GM10248 (cell line): ENCODE measurements at regions not wholly inside any gene's neighbourhood (a gene's known extent, or its start where the extent isn't known, plus 50 kb on each side); places are given as distances from the start of the nearest gene placed in this dataset.

Experiments
- CTCF ChIA-PET: fragments of 300-600 bp; sonication (Branson Sonifier 250); formaldehyde crosslinking; extraction: SDS; loops from one replicate; lab custom pipeline; 2021; ENCODE audit warnings: antibody characterized with exemption; lab: Yijun Ruan, JAX
- POLR2A ChIA-PET: fragments of 350-650 bp; sonication (Branson Sonifier 250); formaldehyde crosslinking; extraction: SDS; loops from one replicate; lab custom pipeline; 2020; ENCODE audit warnings: antibody characterized with exemption; lab: Yijun Ruan, JAX
- DNase-seq: peaks from one replicate; pipeline ENCODE4 v3.0.0; 2012; ENCODE audit errors: extremely low spot score
- TF ChIP-seq, protein P1 (sequence below): IDR thresholded peaks from 2 replicates; pipeline ENCODE4 v1.5.1; 2012; ENCODE audit warnings: mild to moderate bottlenecking, low read depth; ENCODE audit errors: extremely low read depth, missing control alignments, control extremely low read depth

DNA sequence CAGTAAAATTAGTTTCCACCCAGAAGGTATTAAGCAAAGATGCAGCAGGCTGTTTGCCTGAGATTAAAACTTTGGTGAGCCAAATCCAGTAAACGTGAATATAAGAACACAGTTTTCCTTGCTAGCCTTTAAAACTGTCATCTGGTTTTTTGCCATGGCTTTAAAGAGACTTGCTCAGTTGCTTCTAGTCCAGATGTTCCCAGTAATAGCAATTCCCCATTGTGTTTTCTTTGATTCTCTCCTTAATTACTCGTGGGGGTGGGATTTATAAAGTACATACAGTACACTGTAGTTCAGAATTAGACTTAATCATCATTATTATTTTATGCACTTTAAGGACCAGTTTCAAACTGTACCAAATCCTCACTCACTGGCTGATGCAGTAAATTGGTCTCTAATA lies 303.5 kb upstream of the ZNF804A start:
- TF ChIP-seq, protein P1, sequence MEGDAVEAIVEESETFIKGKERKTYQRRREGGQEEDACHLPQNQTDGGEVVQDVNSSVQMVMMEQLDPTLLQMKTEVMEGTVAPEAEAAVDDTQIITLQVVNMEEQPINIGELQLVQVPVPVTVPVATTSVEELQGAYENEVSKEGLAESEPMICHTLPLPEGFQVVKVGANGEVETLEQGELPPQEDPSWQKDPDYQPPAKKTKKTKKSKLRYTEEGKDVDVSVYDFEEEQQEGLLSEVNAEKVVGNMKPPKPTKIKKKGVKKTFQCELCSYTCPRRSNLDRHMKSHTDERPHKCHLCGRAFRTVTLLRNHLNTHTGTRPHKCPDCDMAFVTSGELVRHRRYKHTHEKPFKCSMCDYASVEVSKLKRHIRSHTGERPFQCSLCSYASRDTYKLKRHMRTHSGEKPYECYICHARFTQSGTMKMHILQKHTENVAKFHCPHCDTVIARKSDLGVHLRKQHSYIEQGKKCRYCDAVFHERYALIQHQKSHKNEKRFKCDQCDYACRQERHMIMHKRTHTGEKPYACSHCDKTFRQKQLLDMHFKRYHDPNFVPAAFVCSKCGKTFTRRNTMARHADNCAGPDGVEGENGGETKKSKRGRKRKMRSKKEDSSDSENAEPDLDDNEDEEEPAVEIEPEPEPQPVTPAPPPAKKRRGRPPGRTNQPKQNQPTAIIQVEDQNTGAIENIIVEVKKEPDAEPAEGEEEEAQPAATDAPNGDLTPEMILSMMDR: no peak
- ChIA-PET CTCF (no interaction called here), POLR2A (no interaction called here)
- no peak for DNase-seq

DNA sequence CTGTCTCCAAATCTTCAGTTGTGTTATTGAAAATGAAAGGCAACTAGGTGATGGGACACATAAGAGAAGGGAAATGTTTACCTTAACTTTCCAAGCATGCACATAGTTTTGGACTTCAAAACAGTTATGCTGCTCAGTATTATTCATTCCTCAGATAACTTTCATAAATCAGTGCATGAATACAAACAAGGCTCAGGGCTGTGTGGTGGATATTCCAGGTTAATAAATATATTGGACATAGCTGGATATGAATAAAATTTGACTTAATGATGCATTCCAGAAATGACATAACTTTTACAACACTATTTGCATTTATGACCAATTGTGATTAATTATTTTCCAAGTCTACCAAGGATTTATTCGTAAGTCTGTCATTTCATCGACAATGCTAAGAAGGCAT lies 301.2 kb upstream of the ZNF804A start:
- DNase-seq: no peak
- TF ChIP-seq, protein P1: no peak
- ChIA-PET POLR2A (no interaction called here), CTCF (interaction anchor here (1.8 kb wide), 1 partner anchor 10 kb away, joined by 4 read pairs; no protein-coding TSS in a partner anchor)

DNA sequence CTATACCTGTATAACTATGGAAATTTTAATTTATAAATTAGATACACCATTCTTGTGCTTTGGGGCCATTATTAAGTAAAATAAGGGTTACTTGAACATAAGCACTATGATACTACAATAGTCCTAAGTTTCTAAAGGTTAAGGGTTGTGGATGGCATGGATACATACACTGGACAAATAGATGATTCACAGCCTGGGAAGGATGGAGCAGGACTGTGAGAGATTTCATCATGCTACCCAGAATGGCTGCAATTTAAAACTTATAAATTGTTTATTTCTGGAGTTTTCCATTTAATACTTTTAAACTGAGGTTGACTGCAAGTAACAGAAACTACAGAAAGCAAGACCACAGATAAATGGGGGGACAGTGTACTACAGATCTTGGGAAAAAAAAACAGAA lies 295.8 kb upstream of the ZNF804A start:
- CTCF ChIA-PET: interaction anchor here (1.8 kb wide), 1 partner anchor 10 kb away, joined by 4 read pairs; no protein-coding TSS in a partner anchor
- DNase-seq: no peak
- POLR2A ChIA-PET: no interaction called here
- TF ChIP-seq, protein P1: no peak

DNA sequence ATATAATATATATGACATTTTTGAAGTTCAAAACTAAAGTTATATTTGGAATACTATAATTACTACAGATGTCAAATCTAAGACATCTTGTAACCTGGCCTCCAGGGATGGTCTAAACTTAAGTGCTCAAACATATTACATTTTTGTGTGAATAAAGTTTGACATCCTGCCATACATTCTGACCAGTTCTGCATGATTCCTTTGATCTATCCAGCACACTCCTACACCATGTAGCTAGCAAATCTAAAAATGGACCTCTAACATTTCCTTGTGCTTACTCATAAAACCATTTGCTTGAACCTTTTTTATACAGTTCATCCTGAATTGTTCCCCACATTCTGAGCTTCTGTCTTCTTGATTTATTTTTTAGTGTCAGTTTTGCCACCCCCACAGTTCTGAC lies 294.3 kb upstream of the ZNF804A start:
- TF ChIP-seq, protein P1: no peak
- ChIA-PET CTCF (no interaction called here), POLR2A (no interaction called here)
- DNase-seq: no peak

- DNase-seq: no peak
- CTCF ChIA-PET: interaction anchor here (0.9 kb wide), 1 partner anchor 10 kb away, joined by 3 read pairs; no protein-coding TSS in a partner anchor
- POLR2A ChIA-PET: no interaction called here
- TF ChIP-seq, protein P1: no peak
Measured at GRCh38 chr2:184305105-184305504, 293.2 kb upstream of the ZNF804A start.

- ChIA-PET POLR2A (no interaction called here), CTCF (interaction anchor here (1.7 kb wide), 1 partner anchor 10 kb away, joined by 4 read pairs; no protein-coding TSS in a partner anchor)
- no peak for DNase-seq
- TF ChIP-seq, protein P1: no peak
Measured at GRCh38 chr2:184308706-184309105, 289.6 kb upstream of the ZNF804A start.
